IMR-90 (cell line): ENCODE measurements at regions not wholly inside any gene's neighbourhood (a gene's known extent, or its start where the extent isn't known, plus 50 kb on each side); places are given as distances from the start of the nearest gene placed in this dataset.

Source experiments
- CTCF ChIP-seq: conservative IDR thresholded peaks from 2 replicates; pipeline ENCODE4 v1.5.1; 2012; ENCODE audit warnings: mild to moderate bottlenecking, low read depth, low read length, improper control_type of control experiment
- MAZ ChIP-seq: IDR thresholded peaks from 2 replicates; pipeline ENCODE4 v1.6.1; 2012; ENCODE audit warnings: low read depth, mild to moderate bottlenecking, low read length, improper control_type of control experiment, moderate library complexity, borderline replicate concordance
- MXI1 ChIP-seq: IDR thresholded peaks from 2 replicates; pipeline ENCODE4 v1.6.1; 2012; ENCODE audit warnings: low read depth, mild to moderate bottlenecking, low read length, moderate library complexity, borderline replicate concordance
- POLR2A ChIP-seq: IDR thresholded peaks from 2 replicates; pipeline ENCODE4 v1.6.1; 2012; ENCODE audit warnings: mild to moderate bottlenecking, low read depth, low read length
- RAD21 ChIP-seq: IDR thresholded peaks from 2 replicates; pipeline ENCODE4 v1.6.1; 2012; ENCODE audit warnings: low read length, improper control_type of control experiment
- SMC3 ChIP-seq: fragments of 150-350 bp; IDR thresholded peaks from 2 replicates; pipeline ENCODE4 v1.6.1; 2016; ENCODE audit warnings: low read depth, mild to moderate bottlenecking, antibody characterized with exemption, low read length, moderate library complexity
- USF2 ChIP-seq: fragments of 150-350 bp; IDR thresholded peaks from 2 replicates; pipeline ENCODE4 v1.6.1; 2017; ENCODE audit warnings: mild to moderate bottlenecking, antibody characterized with exemption, low read length, low read depth

GRCh38 chr4:4729206-4729605, 130.3 kb upstream of the MSX1 start:
- TF ChIP-seq CTCF (no peak), POLR2A (no peak), MAZ (no peak), SMC3 (no peak), RAD21 (no peak), MXI1 (no peak), USF2 (no peak)
